D721Med (cell line): ENCODE measurements at regions not wholly inside any gene's neighbourhood (a gene's known extent, or its start where the extent isn't known, plus 50 kb on each side); places are given as distances from the start of the nearest gene placed in this dataset.

ENCODE experiments used
- DNase-seq: peaks from one replicate; pipeline ENCODE4 v3.0.0; 2011; ENCODE audit warnings: low spot score; ENCODE audit not compliant: insufficient read length
- FAIRE-seq: peaks from 2 replicates; lab custom pipeline; 2011; peaks lifted over from hg19 to GRCh38; lab: Jason Lieb, UNC
- TF ChIP-seq, protein P1 (sequence below): IDR thresholded peaks from 2 replicates; pipeline ENCODE4 v1.5.1; 2012; ENCODE audit warnings: mild to moderate bottlenecking, control low read depth; ENCODE audit not compliant: insufficient read depth; ENCODE audit errors: missing control alignments

DNA sequence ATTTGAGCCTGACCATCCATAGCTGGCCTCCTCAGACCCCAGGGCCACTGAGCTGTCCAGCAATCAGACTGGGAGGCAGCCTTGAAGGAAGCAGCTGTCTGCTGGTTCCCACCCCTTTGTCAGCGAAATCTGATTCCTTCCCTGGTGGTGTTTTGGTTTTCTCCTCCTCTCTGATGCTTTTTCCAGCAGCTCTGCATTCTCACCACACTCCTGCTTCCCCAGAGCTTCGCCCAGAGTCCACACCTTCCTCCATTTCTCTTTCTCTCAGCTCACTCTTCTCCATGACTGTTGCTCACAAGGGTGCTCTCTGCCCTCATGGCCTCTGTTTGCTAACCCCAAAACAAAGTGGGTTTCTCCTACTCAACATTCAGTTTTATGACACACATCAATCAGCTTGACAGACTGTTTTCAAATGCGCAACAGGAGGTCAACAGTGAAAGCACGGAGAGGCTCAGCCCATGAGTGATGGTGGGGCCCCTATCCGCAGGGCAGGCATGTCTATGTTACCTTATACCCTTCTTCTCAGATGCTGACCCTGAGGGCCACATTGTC lies 130.6 kb upstream of the MTNR1B start:
- TF ChIP-seq, protein P1, sequence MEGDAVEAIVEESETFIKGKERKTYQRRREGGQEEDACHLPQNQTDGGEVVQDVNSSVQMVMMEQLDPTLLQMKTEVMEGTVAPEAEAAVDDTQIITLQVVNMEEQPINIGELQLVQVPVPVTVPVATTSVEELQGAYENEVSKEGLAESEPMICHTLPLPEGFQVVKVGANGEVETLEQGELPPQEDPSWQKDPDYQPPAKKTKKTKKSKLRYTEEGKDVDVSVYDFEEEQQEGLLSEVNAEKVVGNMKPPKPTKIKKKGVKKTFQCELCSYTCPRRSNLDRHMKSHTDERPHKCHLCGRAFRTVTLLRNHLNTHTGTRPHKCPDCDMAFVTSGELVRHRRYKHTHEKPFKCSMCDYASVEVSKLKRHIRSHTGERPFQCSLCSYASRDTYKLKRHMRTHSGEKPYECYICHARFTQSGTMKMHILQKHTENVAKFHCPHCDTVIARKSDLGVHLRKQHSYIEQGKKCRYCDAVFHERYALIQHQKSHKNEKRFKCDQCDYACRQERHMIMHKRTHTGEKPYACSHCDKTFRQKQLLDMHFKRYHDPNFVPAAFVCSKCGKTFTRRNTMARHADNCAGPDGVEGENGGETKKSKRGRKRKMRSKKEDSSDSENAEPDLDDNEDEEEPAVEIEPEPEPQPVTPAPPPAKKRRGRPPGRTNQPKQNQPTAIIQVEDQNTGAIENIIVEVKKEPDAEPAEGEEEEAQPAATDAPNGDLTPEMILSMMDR: no peak
- DNase-seq: no peak
- FAIRE-seq: no peak

DNA sequence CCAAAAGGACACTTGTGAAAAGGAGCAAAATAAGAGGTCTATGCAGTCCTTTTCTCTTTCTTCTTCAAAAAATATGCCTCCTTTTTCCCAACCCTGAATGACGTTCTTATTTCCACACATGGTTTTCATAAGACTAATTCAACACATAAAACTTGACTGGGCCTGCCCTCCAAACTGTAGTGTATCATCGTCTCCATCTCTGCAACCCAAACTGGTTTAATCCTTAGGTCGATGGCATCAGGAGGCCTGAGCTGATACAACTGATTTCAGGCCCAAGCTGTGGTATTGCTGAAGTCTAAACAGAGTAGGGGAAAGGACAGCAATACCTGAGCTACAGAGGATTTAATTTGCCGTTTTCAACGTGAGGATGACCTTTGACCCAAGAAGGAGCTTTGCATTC lies 130.0 kb upstream of the MTNR1B start:
- FAIRE-seq: no peak
- DNase-seq: no peak
- TF ChIP-seq, protein P1: no peak

DNA sequence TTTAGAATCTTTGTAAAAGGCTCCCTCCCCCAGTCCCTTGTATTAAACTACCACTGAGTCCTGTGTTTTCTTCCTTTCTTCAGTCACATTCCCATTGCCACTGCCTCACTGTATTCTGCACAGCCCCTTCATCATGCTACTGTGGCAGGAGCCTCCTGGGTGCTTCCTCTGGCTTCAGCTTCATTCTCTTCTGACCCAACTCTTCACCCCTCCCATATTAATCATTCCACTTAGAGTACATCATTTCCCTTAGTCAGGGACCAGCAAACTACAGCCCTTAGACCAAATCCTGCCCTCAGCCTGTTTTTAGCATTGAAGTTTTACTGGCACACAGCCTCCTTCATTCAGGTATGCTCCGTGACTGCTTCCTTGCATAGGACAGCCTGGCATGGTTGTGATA lies 127.7 kb upstream of the MTNR1B start:
- no peak for FAIRE-seq

DNA sequence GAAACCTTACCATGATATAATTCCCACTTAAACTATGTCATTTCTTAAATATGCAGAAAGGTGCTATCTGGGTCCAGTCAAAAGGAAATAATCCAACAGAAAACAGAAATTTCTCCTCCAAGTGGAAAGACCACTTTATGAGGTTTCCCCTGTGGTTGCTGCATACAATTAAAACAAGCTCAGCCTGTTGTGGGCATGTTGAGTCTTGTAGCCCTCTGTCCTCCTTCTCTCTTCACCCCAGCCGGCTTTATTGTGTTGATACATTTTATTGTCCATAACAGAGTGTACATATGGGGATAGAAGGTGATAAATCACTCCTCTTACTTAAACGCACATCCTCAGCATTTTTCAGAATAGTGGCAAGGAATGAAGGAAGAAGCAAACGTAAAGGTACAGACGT lies 126.0 kb upstream of the MTNR1B start:
- TF ChIP-seq, protein P1: no peak
- FAIRE-seq (no peak), DNase-seq (no peak)

More for the DNA sequence above, 127.7 kb upstream of the MTNR1B start:
- TF ChIP-seq, protein P1: no peak
- DNase-seq: no peak

DNA sequence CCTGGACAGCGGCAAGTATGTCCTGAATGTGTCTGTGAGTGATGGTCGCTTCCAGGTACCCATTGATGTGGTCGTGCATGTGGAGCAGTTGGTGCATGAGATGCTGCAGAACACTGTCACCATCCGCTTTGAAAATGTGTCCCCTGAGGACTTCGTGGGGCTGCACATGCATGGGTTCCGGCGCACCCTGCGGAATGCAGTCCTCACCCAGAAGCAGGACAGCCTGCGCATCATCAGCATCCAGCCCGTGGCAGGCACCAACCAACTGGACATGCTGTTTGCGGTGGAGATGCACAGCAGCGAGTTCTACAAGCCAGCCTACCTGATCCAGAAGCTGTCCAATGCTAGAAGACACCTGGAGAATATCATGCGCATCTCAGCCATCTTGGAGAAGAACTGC lies 125.3 kb upstream of the MTNR1B start:
- no peak for DNase-seq
- FAIRE-seq: no peak
- TF ChIP-seq, protein P1: no peak

DNA sequence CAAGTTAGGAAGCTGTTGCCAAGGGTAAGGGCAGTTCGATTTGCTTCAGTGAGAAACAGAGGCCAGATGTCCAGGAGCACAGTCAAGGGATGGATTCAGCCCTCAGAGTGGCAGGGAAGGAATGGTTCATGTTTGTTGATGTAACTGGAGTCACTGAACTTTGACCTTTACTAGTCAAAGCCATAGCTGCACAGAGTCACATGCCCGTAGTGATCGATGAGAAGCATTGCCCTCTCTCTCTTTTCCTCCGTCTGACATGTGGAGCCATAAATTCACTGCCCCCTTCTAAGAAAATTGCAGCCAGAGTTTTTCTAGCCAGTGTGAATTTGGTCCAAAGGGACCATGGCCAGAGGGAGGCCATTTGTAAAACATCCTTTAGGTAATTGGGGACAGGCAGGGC lies 124.1 kb upstream of the MTNR1B start:
- DNase-seq: no peak
- TF ChIP-seq, protein P1: no peak
- no peak for FAIRE-seq

DNA sequence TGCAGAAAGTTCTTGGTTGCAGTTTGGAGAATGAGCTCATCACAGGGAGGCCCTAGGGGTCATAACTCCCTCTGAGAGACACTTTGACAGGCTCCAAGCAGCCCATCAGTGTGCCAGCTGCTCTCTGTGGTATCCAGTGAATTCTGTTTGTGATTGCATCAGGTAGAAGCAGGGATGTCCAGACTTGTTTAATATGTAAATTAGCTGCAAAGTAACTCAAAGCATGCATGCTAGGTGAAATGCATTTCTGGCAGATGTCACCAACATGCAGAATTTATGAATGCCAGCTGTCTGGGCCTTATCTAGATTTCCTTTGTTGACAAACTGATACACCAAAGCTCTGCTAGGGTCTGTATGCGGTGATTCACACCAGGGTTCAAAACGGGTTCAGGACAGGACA lies 123.6 kb upstream of the MTNR1B start:
- no peak for DNase-seq
- TF ChIP-seq, protein P1: no peak
- FAIRE-seq: no peak
